GM12865 (cell line): ENCODE measurements at regions not wholly inside any gene's neighbourhood (a gene's known extent, or its start where the extent isn't known, plus 50 kb on each side); places are given as distances from the start of the nearest gene placed in this dataset.

ENCODE experiments used
- DNase-seq: peaks from one replicate; pipeline ENCODE4 v3.0.0; 2010; ENCODE audit warnings: low read depth
- H3K4me3 ChIP-seq: 2 replicates; pipeline ENCODE4 v1.5.1; 2011; ENCODE audit warnings: mild to moderate bottlenecking, low read depth, low read length, control low read depth
- TF ChIP-seq, protein P1 (sequence below): IDR thresholded peaks from 2 replicates; pipeline ENCODE4 v1.5.1; 2011; ENCODE audit warnings: low read length, control low read depth, low read depth, inconsistent platforms; ENCODE audit not compliant: insufficient read depth; ENCODE audit errors: missing control alignments

DNA sequence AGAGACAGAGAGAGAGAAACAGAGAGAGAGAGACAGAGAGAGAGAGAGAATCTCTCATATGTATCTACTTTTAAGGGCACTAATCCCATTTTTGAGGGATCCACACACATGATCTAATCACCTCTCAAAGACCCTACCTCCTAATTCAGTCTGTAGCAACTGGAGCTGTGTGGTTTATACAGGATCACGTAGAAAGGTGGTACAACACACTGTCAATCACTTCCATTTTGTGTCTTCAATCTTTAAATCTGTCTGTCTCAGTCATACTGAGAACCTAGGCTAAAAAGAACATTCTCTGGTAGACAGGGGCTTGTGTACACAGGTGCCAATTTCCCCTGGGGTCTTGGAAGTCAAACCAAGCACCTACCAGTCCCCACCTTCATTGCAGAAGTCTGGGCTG lies 229.9 kb downstream of the TGFB2 start:
- H3K4me3 ChIP-seq, result no peak overlapping the region
- TF ChIP-seq, protein P1, sequence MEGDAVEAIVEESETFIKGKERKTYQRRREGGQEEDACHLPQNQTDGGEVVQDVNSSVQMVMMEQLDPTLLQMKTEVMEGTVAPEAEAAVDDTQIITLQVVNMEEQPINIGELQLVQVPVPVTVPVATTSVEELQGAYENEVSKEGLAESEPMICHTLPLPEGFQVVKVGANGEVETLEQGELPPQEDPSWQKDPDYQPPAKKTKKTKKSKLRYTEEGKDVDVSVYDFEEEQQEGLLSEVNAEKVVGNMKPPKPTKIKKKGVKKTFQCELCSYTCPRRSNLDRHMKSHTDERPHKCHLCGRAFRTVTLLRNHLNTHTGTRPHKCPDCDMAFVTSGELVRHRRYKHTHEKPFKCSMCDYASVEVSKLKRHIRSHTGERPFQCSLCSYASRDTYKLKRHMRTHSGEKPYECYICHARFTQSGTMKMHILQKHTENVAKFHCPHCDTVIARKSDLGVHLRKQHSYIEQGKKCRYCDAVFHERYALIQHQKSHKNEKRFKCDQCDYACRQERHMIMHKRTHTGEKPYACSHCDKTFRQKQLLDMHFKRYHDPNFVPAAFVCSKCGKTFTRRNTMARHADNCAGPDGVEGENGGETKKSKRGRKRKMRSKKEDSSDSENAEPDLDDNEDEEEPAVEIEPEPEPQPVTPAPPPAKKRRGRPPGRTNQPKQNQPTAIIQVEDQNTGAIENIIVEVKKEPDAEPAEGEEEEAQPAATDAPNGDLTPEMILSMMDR, result no peak
- DNase-seq, result no peak

DNA sequence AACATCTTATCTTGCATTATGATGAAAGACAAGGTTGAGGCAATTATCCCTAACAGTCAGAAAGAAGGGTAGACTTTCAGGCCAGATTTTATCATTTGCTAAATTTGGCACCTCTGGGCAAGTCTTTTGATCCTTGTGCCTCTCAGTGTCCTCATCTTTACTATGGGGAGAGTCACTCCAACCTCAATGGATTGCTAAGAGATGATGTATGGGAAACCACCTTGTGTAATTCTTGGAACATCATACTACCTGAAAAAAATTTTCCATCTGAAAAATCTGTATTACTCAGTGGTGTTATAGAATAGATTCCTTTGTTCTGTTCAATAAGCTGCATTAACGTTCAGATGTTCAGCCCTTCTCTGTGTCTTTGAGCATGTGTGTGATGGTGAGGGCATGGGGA lies 230.7 kb downstream of the TGFB2 start:
- H3K4me3 ChIP-seq, result no peak overlapping the region
- no peak for DNase-seq
- TF ChIP-seq, protein P1, result no peak

GRCh38 chr1:218582646-218583045 lies 237.5 kb downstream of the TGFB2 start:
- TF ChIP-seq, protein P1, result no peak
- no peak overlapping the region for H3K4me3 ChIP-seq
- DNase-seq, result no peak

- no peak for DNase-seq
- no peak overlapping the region for H3K4me3 ChIP-seq
- TF ChIP-seq, protein P1, result no peak
Observed at GRCh38 chr1:218584418-218585155, 239.5 kb downstream of the TGFB2 start.

GRCh38 chr1:218585511-218586184 lies 240.5 kb downstream of the TGFB2 start:
- TF ChIP-seq, protein P1, result no peak
- DNase-seq, result no peak

DNA sequence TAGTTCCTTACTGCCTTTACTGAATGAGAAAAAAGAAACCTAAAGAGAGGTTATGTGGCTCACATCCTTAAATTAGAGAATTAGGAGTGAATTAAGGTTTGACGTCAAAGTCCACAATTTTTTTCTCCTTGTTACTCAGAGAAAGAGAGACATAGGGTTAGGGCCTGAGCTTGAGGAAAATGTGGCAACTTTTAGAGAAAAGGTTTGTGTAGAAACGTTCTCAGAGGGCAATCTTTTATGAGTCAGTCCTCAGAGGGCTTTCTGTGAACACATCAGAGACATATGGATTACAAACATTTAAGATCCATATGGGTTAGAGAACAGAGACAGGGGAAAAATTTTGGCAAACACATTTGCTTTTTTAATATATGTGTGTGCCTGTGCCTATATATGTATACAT lies 242.8 kb downstream of the TGFB2 start:
- DNase-seq, result no peak
- TF ChIP-seq, protein P1, result no peak
- H3K4me3 ChIP-seq, result no peak overlapping the region

More at GRCh38 chr1:218585511-218586184, 240.5 kb downstream of the TGFB2 start:
- no peak overlapping the region for H3K4me3 ChIP-seq
